GM19397 (cell line): ENCODE measurements at regions not wholly inside any gene's neighbourhood (a gene's known extent, or its start where the extent isn't known, plus 50 kb on each side); places are given as distances from the start of the nearest gene placed in this dataset.

Source experiments
- ATAC-seq: cut with Tn5 transposase; IDR thresholded peaks from one replicate; pipeline ENCODE4 v1.9.1; 2021; ENCODE audit warnings: mild to moderate bottlenecking, moderate library complexity; ENCODE audit not compliant: unreplicated experiment

- no peak for ATAC-seq
Observed at GRCh38 chr18:53665701-53666100, 558.8 kb downstream of the MBD2 start.

GRCh38 chr18:53664575-53664974 is 559.9 kb downstream of the MBD2 start:
- no peak for ATAC-seq

GRCh38 chr18:53660306-53660705 is 564.2 kb downstream of the MBD2 start:
- no peak for ATAC-seq

- ATAC-seq = no peak
Observed at GRCh38 chr18:53657257-53657656, 567.2 kb downstream of the MBD2 start.

GRCh38 chr18:53649621-53650020 is 574.8 kb downstream of the MBD2 start:
- ATAC-seq = no peak

GRCh38 chr18:53644799-53645471 is 579.5 kb downstream of the MBD2 start:
- no peak for ATAC-seq

GRCh38 chr18:53639687-53640086 is 584.8 kb downstream of the MBD2 start:
- no peak for ATAC-seq

- no peak for ATAC-seq
Observed at GRCh38 chr18:53629337-53629736, 595.1 kb downstream of the MBD2 start.

- ATAC-seq = no peak
Observed at GRCh38 chr18:53625997-53626599, 598.4 kb downstream of the MBD2 start.

- no peak for ATAC-seq
Observed at GRCh38 chr18:53610957-53611356, 613.5 kb downstream of the MBD2 start.

GRCh38 chr18:53606792-53607191 is 617.7 kb downstream of the MBD2 start:
- no peak for ATAC-seq

GRCh38 chr18:53605198-53605597 is 619.3 kb downstream of the MBD2 start:
- ATAC-seq = no peak

GRCh38 chr18:53603276-53603675 is 621.2 kb downstream of the MBD2 start:
- ATAC-seq = no peak

GRCh38 chr18:53601344-53601743 is 623.1 kb downstream of the MBD2 start:
- ATAC-seq = no peak

GRCh38 chr18:53586923-53587322 is 637.5 kb downstream of the MBD2 start:
- ATAC-seq = no peak
